Esophagus squamous epithelium (tissue), 5 donors: ENCODE measurements at regions not wholly inside any gene's neighbourhood (a gene's known extent, or its start where the extent isn't known, plus 50 kb on each side); places are given as distances from the start of the nearest gene placed in this dataset.

ENCODE experiments used
- DNase-seq: peaks from one replicate; lab custom pipeline; 2025; lab: John Stamatoyannopoulos, UW
- H3K27ac ChIP-seq, 4 donors: fragments of 200-600 bp; sonication (generic); one replicate each; pipeline ENCODE4 v1.5.1; 2016 to 2019; ENCODE audit warnings: mild to moderate bottlenecking in 1 of 4
- H3K27me3 ChIP-seq, 4 donors: fragments of 200-600 bp; sonication (generic); 1 replicate in 3 of 4; 2 replicates in 1 of 4; pipeline versions ENCODE4 v1.5.1 to v1.6.0; 2017 to 2021; ENCODE audit warnings: antibody characterized with exemption in 1 of 4
- H3K36me3 ChIP-seq, 3 donors: fragments of 200-600 bp; sonication (generic); one replicate each; pipeline ENCODE4 v1.5.1; 2016 to 2019
- H3K4me1 ChIP-seq, 3 donors: fragments of 200-600 bp; sonication (generic); one replicate each; pipeline ENCODE4 v1.5.1; 2017 to 2019
- H3K4me3 ChIP-seq, 4 donors: fragments of 200-600 bp; sonication (generic); 1 replicate in 3 of 4; 2 replicates in 1 of 4; pipeline ENCODE4 v1.5.1; 2016 to 2019; ENCODE audit warnings: mild to moderate bottlenecking in 2 of 4, moderate library complexity in 1 of 4
- H3K9me3 ChIP-seq, 3 donors: fragments of 200-600 bp; sonication (generic); one replicate each; pipeline ENCODE4 v1.5.1; 2016 to 2019
- POLR2A ChIP-seq, 4 donors: fragments of 450-650 bp; IDR thresholded peaks; one replicate each; pipeline ENCODE4 v1.6.1; 2017; ENCODE audit warnings: antibody characterized with exemption in 4 of 4, mild to moderate bottlenecking in 4 of 4, moderate library complexity in 3 of 4
- WGBS, 2 donors: methylation state at CpG; one replicate each; pipeline ENCODE4 v1.1.5; 2018; 5-methylcytosine and 5-hydroxymethylcytosine counted together
- intact Hi-C: fragments of 100-400 bp; cut with DNase I; formaldehyde crosslinking; loops from one replicate; pipeline ENCODE4 v1.15.0; 2022
- TF ChIP-seq, protein P1 (sequence below), 6 experiments: fragments of 450-650 bp in 4 of 6; fragments of 200-600 bp in 2 of 6; sonication (generic) in 2 of 6; IDR thresholded peaks; one replicate each; pipeline ENCODE4 v1.5.1; 2016 to 2019; ENCODE audit warnings: antibody characterized with exemption in 6 of 6, mild to moderate bottlenecking in 4 of 6, moderate library complexity in 4 of 6
- donor health status: DM: yes; HTN: yes; CAD: no.

DNA sequence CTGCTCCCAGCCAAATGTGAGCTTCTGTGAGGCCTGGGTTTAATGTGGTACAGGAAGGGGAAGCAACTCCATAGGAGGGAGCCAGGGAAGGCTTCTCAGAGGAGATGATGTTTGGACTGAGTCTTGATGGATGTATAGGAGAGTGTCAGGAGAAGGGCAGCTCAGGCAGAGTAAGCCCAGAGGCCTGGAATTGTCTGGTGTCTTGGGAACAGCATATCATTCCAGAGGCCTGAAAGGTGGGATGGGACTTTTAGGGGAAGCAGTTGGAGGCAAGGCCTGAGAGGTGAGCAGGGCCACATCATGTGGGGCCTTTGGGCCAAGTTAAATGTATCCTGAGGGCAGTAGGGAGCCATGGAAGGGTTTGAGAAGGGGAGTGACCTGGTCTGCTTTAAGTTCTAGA lies 148.6 kb upstream of the WNT4 start:
- Histone ChIP-seq H3K27me3 (peaks cover 0 to 19% (median 0%) of the 10 kb centered on the region in 4 donors), H3K4me3 (no peak overlapping the region), H3K36me3 (no peaks in the 10 kb centered on the region), H3K9me3 (no peaks in the 10 kb centered on the region), H3K4me1 (peaks cover 0 to 1% (median 0%) of the 10 kb centered on the region in 3 donors), H3K27ac (no peak overlapping the region)
- no peak for TF ChIP-seq POLR2A (IDR thresholded peaks at IDR 0.05)
- TF ChIP-seq, protein P1, sequence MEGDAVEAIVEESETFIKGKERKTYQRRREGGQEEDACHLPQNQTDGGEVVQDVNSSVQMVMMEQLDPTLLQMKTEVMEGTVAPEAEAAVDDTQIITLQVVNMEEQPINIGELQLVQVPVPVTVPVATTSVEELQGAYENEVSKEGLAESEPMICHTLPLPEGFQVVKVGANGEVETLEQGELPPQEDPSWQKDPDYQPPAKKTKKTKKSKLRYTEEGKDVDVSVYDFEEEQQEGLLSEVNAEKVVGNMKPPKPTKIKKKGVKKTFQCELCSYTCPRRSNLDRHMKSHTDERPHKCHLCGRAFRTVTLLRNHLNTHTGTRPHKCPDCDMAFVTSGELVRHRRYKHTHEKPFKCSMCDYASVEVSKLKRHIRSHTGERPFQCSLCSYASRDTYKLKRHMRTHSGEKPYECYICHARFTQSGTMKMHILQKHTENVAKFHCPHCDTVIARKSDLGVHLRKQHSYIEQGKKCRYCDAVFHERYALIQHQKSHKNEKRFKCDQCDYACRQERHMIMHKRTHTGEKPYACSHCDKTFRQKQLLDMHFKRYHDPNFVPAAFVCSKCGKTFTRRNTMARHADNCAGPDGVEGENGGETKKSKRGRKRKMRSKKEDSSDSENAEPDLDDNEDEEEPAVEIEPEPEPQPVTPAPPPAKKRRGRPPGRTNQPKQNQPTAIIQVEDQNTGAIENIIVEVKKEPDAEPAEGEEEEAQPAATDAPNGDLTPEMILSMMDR (IDR thresholded peaks at IDR 0.05): no peak
- DNase-seq: no peak
- intact Hi-C loops: no loop called here

DNA sequence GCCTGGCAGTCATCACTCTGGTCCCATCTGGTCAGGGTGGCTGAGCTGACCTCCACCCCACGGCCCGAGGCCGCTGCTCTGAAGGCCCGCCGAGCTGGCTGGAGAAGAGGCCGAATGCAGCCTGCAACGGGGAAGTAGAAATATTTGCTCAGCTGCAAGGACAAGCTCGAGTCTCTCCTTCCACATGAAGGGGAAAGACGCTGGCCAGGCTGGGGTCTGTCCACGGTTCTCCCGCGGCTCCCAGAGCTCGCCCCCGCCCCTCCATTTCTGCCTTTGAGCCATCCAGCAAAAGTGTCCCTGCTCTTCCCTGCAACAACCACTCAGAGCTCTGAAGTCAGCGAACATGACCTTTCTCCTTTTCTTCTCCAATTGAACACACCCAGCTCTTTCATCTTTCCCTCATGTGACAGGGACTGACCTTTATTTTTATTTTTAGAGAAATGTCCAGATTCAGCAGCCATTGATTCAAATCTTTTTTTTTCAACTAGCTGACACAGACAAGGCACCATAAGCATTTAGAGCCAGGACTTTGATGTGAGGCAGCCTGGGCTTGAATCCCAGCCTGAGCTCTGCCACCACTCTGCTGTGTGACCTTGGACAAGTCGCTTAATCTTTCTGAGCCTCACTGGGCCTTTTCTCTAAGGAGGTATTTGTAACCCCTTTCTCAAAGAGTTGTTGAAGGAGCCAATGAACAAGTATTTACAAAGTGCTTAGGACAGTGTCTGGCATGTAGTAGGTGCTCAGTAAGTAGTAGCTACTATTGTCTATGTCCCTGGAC lies 149.3 kb upstream of the WNT4 start:
- TF ChIP-seq POLR2A (IDR thresholded peaks at IDR 0.05): no peak
- TF ChIP-seq, protein P1 (IDR thresholded peaks at IDR 0.05): no peak
- Histone ChIP-seq H3K4me1 (peaks cover 0 to 8% (median 2%) of the 10 kb centered on the region in 3 donors), H3K36me3 (no peaks in the 10 kb centered on the region), H3K27me3 (peaks cover 0 to 19% (median 0%) of the 10 kb centered on the region in 4 donors), H3K27ac (no peak overlapping the region), H3K9me3 (no peaks in the 10 kb centered on the region), H3K4me3 (no peak overlapping the region)
- intact Hi-C loops: no loop called here
- 67 to 71% methylated on average over 10 to 16 of the region's 16 CpGs for WGBS, 2 donors
- no peak for DNase-seq

DNA sequence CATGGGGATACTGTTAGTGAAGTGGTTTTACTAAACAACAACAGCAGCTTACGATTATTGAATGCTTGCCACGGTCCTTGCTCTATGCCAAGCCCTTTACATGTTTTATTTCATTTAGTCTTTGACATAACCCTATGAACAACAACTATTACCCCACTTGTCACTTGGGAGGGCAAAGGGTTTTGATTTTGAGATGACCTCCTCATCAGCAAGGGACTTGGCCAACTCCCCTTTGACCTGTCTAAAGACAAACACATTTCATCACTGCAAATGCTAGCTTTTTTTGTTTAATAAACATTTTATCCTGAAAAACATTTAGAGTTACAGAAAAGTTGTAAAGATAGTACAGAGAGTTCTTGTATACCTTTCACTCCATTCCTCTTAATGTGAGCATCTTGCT lies 152.5 kb upstream of the WNT4 start:
- peaks cover 0 to 26% (median 0%) of the 10 kb centered on the region in 4 donors for H3K27me3 ChIP-seq
- no peaks in the 10 kb centered on the region for H3K36me3 ChIP-seq
- DNase-seq: no peak
- peaks cover 0 to 12% (median 4%) of the 10 kb centered on the region in 3 donors for H3K4me1 ChIP-seq
- no peaks in the 10 kb centered on the region for H3K9me3 ChIP-seq
- H3K4me3 ChIP-seq: no peak overlapping the region
- no peak overlapping the region for H3K27ac ChIP-seq
- 72 to 80% methylated on average over 2 of the region's 2 CpGs for WGBS, 2 donors
- TF ChIP-seq POLR2A (IDR thresholded peaks at IDR 0.05): no peak
- TF ChIP-seq, protein P1 (IDR thresholded peaks at IDR 0.05): no peak
- intact Hi-C loops: no loop called here

DNA sequence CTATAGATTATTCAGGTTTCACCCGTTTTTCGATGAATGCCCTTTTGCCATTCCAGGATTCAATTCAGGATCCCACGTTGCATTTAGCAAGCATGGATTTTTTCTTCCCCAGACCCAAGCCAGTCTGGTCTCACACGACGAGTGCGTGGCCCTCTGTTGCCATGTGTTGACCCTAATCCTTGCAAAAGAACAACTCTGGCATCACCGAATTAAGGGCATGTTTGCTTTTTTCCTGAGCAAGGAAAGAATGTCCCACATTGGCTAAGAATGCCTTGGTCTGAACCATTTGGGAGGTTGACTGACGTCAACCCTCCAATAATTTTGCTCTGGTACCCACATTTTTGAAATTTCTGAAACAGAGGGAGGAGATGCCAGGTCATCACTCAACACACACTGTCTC lies 153.0 kb upstream of the WNT4 start:
- no peak for DNase-seq
- H3K36me3 ChIP-seq: no peaks in the 10 kb centered on the region
- H3K27ac ChIP-seq: no peak overlapping the region
- intact Hi-C loops: no loop called here
- peaks cover 0 to 28% (median 0%) of the 10 kb centered on the region in 4 donors for H3K27me3 ChIP-seq
- H3K4me3 ChIP-seq: no peak overlapping the region
- peaks cover 0 to 12% (median 4%) of the 10 kb centered on the region in 3 donors for H3K4me1 ChIP-seq
- no peaks in the 10 kb centered on the region for H3K9me3 ChIP-seq
- WGBS, 2 donors: 73 to 85% methylated on average over 8 of the region's 8 CpGs
- no peak for TF ChIP-seq POLR2A (IDR thresholded peaks at IDR 0.05)
- TF ChIP-seq, protein P1 (IDR thresholded peaks at IDR 0.05): no peak
